HCT116 (cell line): ENCODE measurements at regions not wholly inside any gene's neighbourhood (a gene's known extent, or its start where the extent isn't known, plus 50 kb on each side); places are given as distances from the start of the nearest gene placed in this dataset.

Experiments
- ATAC-seq: fragments of 200-7000 bp; cut with Tn5 transposase; 2 replicates; pipeline ENCODE4 v1.9.1; 2020; ENCODE audit warnings: mild to moderate bottlenecking, moderate library complexity
- BruUV-seq: library from RNA; stranded (reverse); fragments of 400-500 nt; replicated peaks from 2 replicates; lab custom pipeline; 2021; lab: Mats Ljungman, UMichigan
- CTCF ChIA-PET: fragments of 300-600 bp; sonication (Branson Sonifier 250); formaldehyde crosslinking; loops from one replicate; lab custom pipeline; 2021; ENCODE audit warnings: antibody characterized with exemption; lab: Charles Lee
- POLR2A ChIA-PET: fragments of 300-600, 350-600 bp; sonication (Branson Sonifier 250); formaldehyde crosslinking; loops from one replicate; lab custom pipeline; 2021; ENCODE audit warnings: antibody characterized with exemption; lab: Charles Lee
- RAD21 ChIA-PET, 2 experiments: fragments of 300-600 bp; sonication (Branson Sonifier 250); formaldehyde crosslinking; loops; one replicate each; lab custom pipeline; 2023; ENCODE audit warnings: low total read pairs in 2 of 2; ENCODE audit not compliant: uncharacterized antibody in 2 of 2, unreplicated experiment in 2 of 2, low non-redundant PET in 1 of 2; lab: Charles Lee
- DNase-seq: peaks from one replicate; pipeline ENCODE4 v3.0.0-alpha.2; 2010; ENCODE audit warnings: low read depth, low spot score
- H2AFZ ChIP-seq: fragments of 200-600 bp; shearing (Covaris generic), sonication (generic); 2 replicates; pipeline ENCODE4 v1.6.1; 2017; ENCODE audit warnings: low read depth, mixed run types, mixed read lengths, antibody characterized with exemption, low read length; ENCODE audit not compliant: poor library complexity, severe bottlenecking
- H3K27ac ChIP-seq: 2 replicates; pipeline ENCODE4 v1.5.1; 2012; ENCODE audit warnings: low read depth, low read length
- H3K27me3 ChIP-seq: fragments of 200-600 bp; sonication (generic); 2 replicates; pipeline ENCODE4 v1.6.1; 2016; ENCODE audit warnings: mixed run types, low read length, mixed read lengths; ENCODE audit not compliant: insufficient read depth
- H3K36me3 ChIP-seq, 2 experiments: fragments of 200-500 bp in 1 of 2; fragments of 200-600 bp in 1 of 2; sonication (Bioruptor generic) in 1 of 2; sonication (generic) in 1 of 2; 2 replicates each; pipeline versions ENCODE4 v1.5.1 to v1.6.1; 2014 to 2016; ENCODE audit warnings: low read length in 2 of 2, inconsistent platforms in 1 of 2, mixed read lengths in 1 of 2, mixed run types in 1 of 2; ENCODE audit not compliant: insufficient read depth in 2 of 2, control insufficient read depth in 1 of 2
- H3K4me1 ChIP-seq, 2 experiments: fragments of 200-600 bp in 1 of 2; sonication (generic) in 1 of 2; 2 replicates each; pipeline versions ENCODE4 v1.5.1 to v1.6.1; 2012 to 2017; ENCODE audit warnings: low read length in 2 of 2, inconsistent platforms in 1 of 2, mild to moderate bottlenecking in 1 of 2, mixed read lengths in 1 of 2, mixed run types in 1 of 2, moderate library complexity in 1 of 2; ENCODE audit not compliant: insufficient read depth in 2 of 2, control insufficient read depth in 1 of 2
- H3K4me2 ChIP-seq: fragments of 200-600 bp; sonication (generic); 2 replicates; pipeline ENCODE4 v1.6.1; 2017; ENCODE audit warnings: mixed run types, low read length, mixed read lengths
- H3K4me3 ChIP-seq, 2 experiments: fragments of 200-600 bp in 1 of 2; sonication (generic) in 1 of 2; replicated peaks in 1 of 2; 2 replicates each; pipeline ENCODE4 v1.5.1; 2011 to 2016; ENCODE audit warnings: low read length in 2 of 2, control low read depth in 1 of 2, low read depth in 1 of 2, mild to moderate bottlenecking in 1 of 2, mixed read lengths in 1 of 2, mixed run types in 1 of 2
- H3K79me2 ChIP-seq: fragments of 200-600 bp; sonication (generic); 2 replicates; pipeline ENCODE4 v1.6.1; 2017; ENCODE audit warnings: mild to moderate bottlenecking, mixed run types, low read length, moderate library complexity, mixed read lengths; ENCODE audit not compliant: insufficient read depth
- H3K9ac ChIP-seq: fragments of 200-600 bp; sonication (generic); 2 replicates; pipeline ENCODE4 v1.6.1; 2016; ENCODE audit warnings: low read length, mixed read lengths
- H3K9me2 ChIP-seq: fragments of 200-600 bp; sonication (generic), shearing (Covaris generic); 2 replicates; pipeline ENCODE4 v1.6.1; 2017; ENCODE audit warnings: mixed run types, mild to moderate bottlenecking, moderate library complexity; ENCODE audit not compliant: insufficient read depth
- H3K9me3 ChIP-seq, 2 experiments: fragments of 200-500 bp in 1 of 2; fragments of 200-600 bp in 1 of 2; sonication (Bioruptor generic) in 1 of 2; sonication (generic) in 1 of 2; 2 replicates each; pipeline ENCODE4 v1.6.1; 2014 to 2017; ENCODE audit warnings: low read length in 2 of 2, mixed read lengths in 2 of 2, inconsistent platforms in 1 of 2, low read depth in 1 of 2, mild to moderate bottlenecking in 1 of 2, mixed run types in 1 of 2, moderate library complexity in 1 of 2; ENCODE audit not compliant: control insufficient read depth in 1 of 2, insufficient read depth in 1 of 2
- H4K20me1 ChIP-seq: fragments of 200-600 bp; sonication (generic), shearing (Covaris generic); 2 replicates; pipeline ENCODE4 v1.6.1; 2017; ENCODE audit warnings: mixed run types, mild to moderate bottlenecking, moderate library complexity; ENCODE audit not compliant: insufficient read depth
- FOSL1 ChIP-seq: IDR thresholded peaks from 2 replicates; pipeline ENCODE4 v1.6.1; 2012; ENCODE audit warnings: low read depth
- JUND ChIP-seq: IDR thresholded peaks from 2 replicates; pipeline ENCODE4 v1.6.1; 2012
- POLR2A ChIP-seq: IDR thresholded peaks from 2 replicates; pipeline ENCODE4 v1.7.0; 2011; ENCODE audit warnings: borderline replicate concordance; ENCODE audit not compliant: insufficient read depth, insufficient read length; ENCODE audit errors: extremely low read depth
- POLR2AphosphoS5 ChIP-seq: IDR thresholded peaks from 2 replicates; pipeline ENCODE4 v1.6.1; 2011; ENCODE audit warnings: mild to moderate bottlenecking, low read depth, low read length, moderate library complexity
- RAD21 ChIP-seq: IDR thresholded peaks from 2 replicates; pipeline ENCODE4 v1.6.1; 2012; ENCODE audit warnings: low read depth, mild to moderate bottlenecking
- SRF ChIP-seq: IDR thresholded peaks from 2 replicates; pipeline ENCODE4 v1.6.1; 2012; ENCODE audit warnings: low read depth
- YY1 ChIP-seq: IDR thresholded peaks from 2 replicates; pipeline ENCODE4 v1.6.1; 2011; ENCODE audit warnings: low read length, low read depth, moderate library complexity, mild to moderate bottlenecking; ENCODE audit not compliant: insufficient replicate concordance; ENCODE audit errors: extremely low read depth
- intact Hi-C: fragments of 100-400 bp; cut with micrococcal nuclease; formaldehyde crosslinking; loops from 2 replicates; pipeline ENCODE4 v1.10.0; 2022
- TF ChIP-seq, protein P1 (sequence below): IDR thresholded peaks from 2 replicates; pipeline ENCODE4 v1.6.1; 2011; ENCODE audit warnings: mild to moderate bottlenecking, low read length, moderate library complexity; ENCODE audit not compliant: insufficient replicate concordance; ENCODE audit errors: extremely low read depth

DNA sequence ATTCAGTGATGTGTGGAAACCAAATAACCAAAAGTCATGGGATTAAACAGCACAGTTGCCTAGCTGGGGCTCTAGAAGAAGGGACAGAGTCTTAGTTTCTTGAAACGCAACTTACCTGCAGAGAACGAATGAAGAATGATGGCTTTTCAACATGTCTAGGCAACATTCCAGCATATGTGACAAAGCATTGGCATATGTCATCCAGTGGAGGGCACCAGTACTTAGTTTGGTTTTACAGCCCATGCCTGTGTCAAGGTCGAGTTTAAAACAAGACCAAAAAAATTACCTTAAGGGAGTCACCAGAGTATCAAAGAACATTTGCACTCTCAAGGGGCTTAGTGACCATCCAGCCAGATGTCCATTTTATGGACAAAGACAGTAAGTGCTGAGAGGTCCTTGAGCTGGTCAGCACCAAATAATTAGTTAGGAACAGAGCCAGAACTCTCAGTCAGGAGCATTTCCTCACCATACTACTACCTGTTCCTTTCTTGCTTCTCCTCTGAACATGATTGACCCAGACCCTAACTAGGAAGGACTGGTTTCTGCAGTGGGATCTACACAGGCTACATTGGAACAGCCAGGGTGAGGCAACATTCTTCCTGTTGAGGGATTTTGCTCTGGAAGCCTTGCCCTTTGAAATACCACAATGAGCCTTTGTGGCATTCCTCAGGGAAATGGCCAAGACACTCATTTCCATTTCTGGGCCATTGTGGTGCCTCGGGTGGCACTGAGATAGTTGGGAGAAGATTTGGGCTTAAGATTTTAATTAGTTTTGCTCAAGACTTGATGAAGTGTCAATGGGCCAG is 75.4 kb upstream of the ANKH start (continued):
- TF ChIP-seq, protein P1, sequence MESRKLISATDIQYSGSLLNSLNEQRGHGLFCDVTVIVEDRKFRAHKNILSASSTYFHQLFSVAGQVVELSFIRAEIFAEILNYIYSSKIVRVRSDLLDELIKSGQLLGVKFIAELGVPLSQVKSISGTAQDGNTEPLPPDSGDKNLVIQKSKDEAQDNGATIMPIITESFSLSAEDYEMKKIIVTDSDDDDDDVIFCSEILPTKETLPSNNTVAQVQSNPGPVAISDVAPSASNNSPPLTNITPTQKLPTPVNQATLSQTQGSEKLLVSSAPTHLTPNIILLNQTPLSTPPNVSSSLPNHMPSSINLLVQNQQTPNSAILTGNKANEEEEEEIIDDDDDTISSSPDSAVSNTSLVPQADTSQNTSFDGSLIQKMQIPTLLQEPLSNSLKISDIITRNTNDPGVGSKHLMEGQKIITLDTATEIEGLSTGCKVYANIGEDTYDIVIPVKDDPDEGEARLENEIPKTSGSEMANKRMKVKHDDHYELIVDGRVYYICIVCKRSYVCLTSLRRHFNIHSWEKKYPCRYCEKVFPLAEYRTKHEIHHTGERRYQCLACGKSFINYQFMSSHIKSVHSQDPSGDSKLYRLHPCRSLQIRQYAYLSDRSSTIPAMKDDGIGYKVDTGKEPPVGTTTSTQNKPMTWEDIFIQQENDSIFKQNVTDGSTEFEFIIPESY = no peak
- TF ChIP-seq FOSL1 (no peak), POLR2A (no peak), SRF (no peak), RAD21 (peak; percentile 43)

DNA sequence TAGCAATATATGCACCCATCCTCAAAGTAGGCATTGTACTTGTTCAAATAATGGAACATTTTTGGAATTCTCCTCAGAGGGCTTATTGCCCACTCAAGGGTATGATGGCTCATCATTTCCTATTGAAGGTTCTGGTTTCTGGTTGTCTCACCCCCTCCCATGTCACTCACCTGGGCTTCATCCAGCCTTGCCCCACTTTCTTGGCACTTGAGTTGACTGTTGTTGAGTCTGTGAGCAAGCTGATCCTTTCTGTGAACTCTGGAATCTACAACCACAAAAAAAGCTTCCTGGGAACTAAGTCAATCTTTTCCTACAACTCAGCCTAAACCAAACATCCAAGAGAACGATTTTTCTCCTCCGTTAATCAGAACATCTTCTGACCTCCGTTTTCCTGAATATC is 73.9 kb upstream of the ANKH start:
- no peak overlapping the region for H3K9ac ChIP-seq
- H3K36me3 ChIP-seq = no peaks in the 10 kb centered on the region
- H3K27me3 ChIP-seq = no peaks in the 10 kb centered on the region
- no peaks in the 10 kb centered on the region for H3K9me2 ChIP-seq
- no peak for DNase-seq
- RAD21 ChIA-PET = no interaction called here
- no peak overlapping the region for H2AFZ ChIP-seq
- H4K20me1 ChIP-seq = no peaks in the 10 kb centered on the region
- no peak for ATAC-seq
- H3K4me1 ChIP-seq = peaks cover 0 to 6% of the 10 kb centered on the region in 2 experiments; a peak in 1 of 4 replicates
- TF ChIP-seq POLR2AphosphoS5 (no peak), RAD21 (no peak), YY1 (no peak), FOSL1 (no peak), JUND (no peak)
- BruUV-seq = no TSS peak
- CTCF ChIA-PET = interaction anchor here (2.4 kb wide), 1 partner anchor 58 kb away, joined by 5 read pairs; no protein-coding TSS in a partner anchor
- intact Hi-C loops = loop anchor here (5.0 kb wide), 1 partner anchor 218 kb away; no protein-coding TSS in a partner anchor
- H3K4me3 ChIP-seq = no peak overlapping the region
- H3K79me2 ChIP-seq = no peaks in the 10 kb centered on the region
- no peak overlapping the region for H3K4me2 ChIP-seq
- no peak overlapping the region for H3K27ac ChIP-seq
- H3K9me3 ChIP-seq = no peaks in the 10 kb centered on the region
- POLR2A ChIA-PET = no interaction called here
